ENCODE measurements at regions not wholly inside any gene's neighbourhood (a gene's known extent, or its start where the extent isn't known, plus 50 kb on each side); places are given as distances from the start of the nearest gene placed in this dataset.

- TF ChIP-seq POLR2AphosphoS5 (IDR thresholded peaks at IDR 0.05; ENCODE audit: low read depth, low read length) (no peak), REST (IDR thresholded peaks at IDR 0.05; ENCODE audit: insufficient read depth in 1 of 2, low read depth in 2 of 2, low read length in 2 of 2) (no peak), TAF1 (IDR thresholded peaks at IDR 0.05; ENCODE audit: borderline replicate concordance, insufficient read depth, low read length) (no peak), SIN3A (IDR thresholded peaks at IDR 0.05; ENCODE audit: borderline replicate concordance, insufficient read depth, low read length) (no peak), FOXP2 (optimal IDR thresholded peaks at IDR 0.05; ENCODE audit: borderline replicate concordance, extremely low read depth, extremely low read length, insufficient read depth) (no peak)
Observed at GRCh38 chr7:81498176-81498575, 271.7 kb downstream of the HGF start.

Measured in PFSK-1 (cell line).